Breast epithelium (tissue), 3 donors: ENCODE measurements at regions not wholly inside any gene's neighbourhood (a gene's known extent, or its start where the extent isn't known, plus 50 kb on each side); places are given as distances from the start of the nearest gene placed in this dataset.

Experiments
- POLR2A ChIP-seq: fragments of 450-650 bp; IDR thresholded peaks from one replicate; pipeline ENCODE4 v1.6.1; 2016; ENCODE audit warnings: antibody characterized with exemption, mild to moderate bottlenecking, moderate library complexity
- TF ChIP-seq, protein P1 (sequence below), 3 donors: fragments of 450-650 bp; IDR thresholded peaks; one replicate each; pipeline ENCODE4 v1.5.1; 2016 to 2017; ENCODE audit warnings: antibody characterized with exemption in 3 of 3, mild to moderate bottlenecking in 3 of 3, moderate library complexity in 3 of 3

- no peak for TF ChIP-seq POLR2A
- TF ChIP-seq, protein P1, sequence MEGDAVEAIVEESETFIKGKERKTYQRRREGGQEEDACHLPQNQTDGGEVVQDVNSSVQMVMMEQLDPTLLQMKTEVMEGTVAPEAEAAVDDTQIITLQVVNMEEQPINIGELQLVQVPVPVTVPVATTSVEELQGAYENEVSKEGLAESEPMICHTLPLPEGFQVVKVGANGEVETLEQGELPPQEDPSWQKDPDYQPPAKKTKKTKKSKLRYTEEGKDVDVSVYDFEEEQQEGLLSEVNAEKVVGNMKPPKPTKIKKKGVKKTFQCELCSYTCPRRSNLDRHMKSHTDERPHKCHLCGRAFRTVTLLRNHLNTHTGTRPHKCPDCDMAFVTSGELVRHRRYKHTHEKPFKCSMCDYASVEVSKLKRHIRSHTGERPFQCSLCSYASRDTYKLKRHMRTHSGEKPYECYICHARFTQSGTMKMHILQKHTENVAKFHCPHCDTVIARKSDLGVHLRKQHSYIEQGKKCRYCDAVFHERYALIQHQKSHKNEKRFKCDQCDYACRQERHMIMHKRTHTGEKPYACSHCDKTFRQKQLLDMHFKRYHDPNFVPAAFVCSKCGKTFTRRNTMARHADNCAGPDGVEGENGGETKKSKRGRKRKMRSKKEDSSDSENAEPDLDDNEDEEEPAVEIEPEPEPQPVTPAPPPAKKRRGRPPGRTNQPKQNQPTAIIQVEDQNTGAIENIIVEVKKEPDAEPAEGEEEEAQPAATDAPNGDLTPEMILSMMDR (IDR thresholded peaks at IDR 0.05): no peak
These were observed 588.0 kb downstream of the BUD13 start for GRCh38 chr11:116184763-116185162.
